GM19468 (cell line): ENCODE measurements at regions not wholly inside any gene's neighbourhood (a gene's known extent, or its start where the extent isn't known, plus 50 kb on each side); places are given as distances from the start of the nearest gene placed in this dataset.
"Not testable (repeated sequence)": the region's sequence is repeated elsewhere in the genome, so short reads cannot be mapped to it uniquely, and the experiment has no call there.

Source experiments
- ATAC-seq: cut with Tn5 transposase; IDR thresholded peaks from one replicate; pipeline ENCODE4 v1.9.1; 2021; ENCODE audit warnings: mild to moderate bottlenecking, moderate library complexity, moderate number of reproducible peaks; ENCODE audit not compliant: unreplicated experiment; ENCODE audit errors: extremely low read depth

GRCh38 chr4:81796790-81797528 is 325.3 kb upstream of the RASGEF1B start:
- peak; percentile 79 for ATAC-seq

- no peak for ATAC-seq
These were observed 320.8 kb upstream of the RASGEF1B start for GRCh38 chr4:81792521-81792920.

- ATAC-seq, result no peak
These were observed 318.8 kb upstream of the RASGEF1B start for GRCh38 chr4:81790477-81790876.

GRCh38 chr4:81789741-81790399 is 318.2 kb upstream of the RASGEF1B start:
- no peak for ATAC-seq

GRCh38 chr4:81789158-81789557 is 317.5 kb upstream of the RASGEF1B start:
- ATAC-seq, result no peak

- no peak for ATAC-seq
These were observed 315.1 kb upstream of the RASGEF1B start for GRCh38 chr4:81786766-81787165.

GRCh38 chr4:81786063-81786763 is 314.5 kb upstream of the RASGEF1B start:
- ATAC-seq, result no peak

GRCh38 chr4:81785338-81785737 is 313.6 kb upstream of the RASGEF1B start:
- ATAC-seq, result no peak

GRCh38 chr4:81783558-81783957 is 311.9 kb upstream of the RASGEF1B start:
- ATAC-seq, result no peak

- no peak for ATAC-seq
These were observed 310.1 kb upstream of the RASGEF1B start for GRCh38 chr4:81781799-81782198.

GRCh38 chr4:81777718-81778117 is 306.0 kb upstream of the RASGEF1B start:
- ATAC-seq, result not testable (repeated sequence)

- ATAC-seq, result no peak
These were observed 305.1 kb upstream of the RASGEF1B start for GRCh38 chr4:81776794-81777193.

- ATAC-seq, result no peak
These were observed 301.9 kb upstream of the RASGEF1B start for GRCh38 chr4:81773557-81773956.

GRCh38 chr4:81771721-81772120 is 300.0 kb upstream of the RASGEF1B start:
- ATAC-seq, result no peak

- no peak for ATAC-seq
These were observed 297.5 kb upstream of the RASGEF1B start for GRCh38 chr4:81769244-81769643.

- ATAC-seq, result no peak
These were observed 287.0 kb upstream of the RASGEF1B start for GRCh38 chr4:81758574-81759264.

GRCh38 chr4:81757691-81758090 is 286.0 kb upstream of the RASGEF1B start:
- no peak for ATAC-seq

GRCh38 chr4:81756973-81757372 is 285.3 kb upstream of the RASGEF1B start:
- peak; percentile 65 for ATAC-seq

GRCh38 chr4:81756042-81756441 is 284.3 kb upstream of the RASGEF1B start:
- ATAC-seq, result no peak

- no peak for ATAC-seq
These were observed 282.5 kb upstream of the RASGEF1B start for GRCh38 chr4:81754169-81754568.
